GDM1 (cell line): ENCODE measurements at regions not wholly inside any gene's neighbourhood (a gene's known extent, or its start where the extent isn't known, plus 50 kb on each side); places are given as distances from the start of the nearest gene placed in this dataset.

ENCODE experiments used
- DNase-seq: peaks from one replicate; lab custom pipeline; 2025; lab: John Stamatoyannopoulos, UW

DNA sequence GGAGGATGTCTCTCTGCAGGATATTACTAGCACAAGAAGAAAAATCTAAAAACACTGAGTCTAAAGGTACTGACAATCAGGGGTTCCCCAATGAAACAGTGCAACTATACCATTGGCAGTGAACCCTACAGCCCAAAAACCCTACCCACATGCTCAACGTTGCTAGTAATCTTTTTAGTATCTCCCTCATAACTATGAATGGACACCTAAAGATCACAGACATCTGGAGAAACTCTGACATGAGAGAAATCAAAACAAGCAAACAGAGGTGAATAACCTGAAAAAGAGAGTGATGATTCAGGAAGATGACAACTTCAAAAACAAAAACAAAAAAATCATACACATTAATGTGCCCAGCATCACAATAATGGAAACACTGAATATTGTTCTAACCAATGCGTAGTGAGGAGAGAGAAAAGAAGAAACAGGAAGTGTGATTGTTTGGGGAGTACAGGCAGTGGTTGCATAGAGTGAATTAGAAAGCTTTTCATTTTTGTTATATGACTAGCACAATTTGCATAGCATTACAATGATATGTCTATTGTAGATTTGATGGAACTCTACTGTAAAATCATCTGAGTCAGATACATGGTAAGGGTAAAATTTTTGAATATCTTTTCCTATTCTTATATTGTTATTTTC is 78.9 kb upstream of the FMR1 start:
- DNase-seq, result no peak

GRCh38 chrX:147838465-147839131 is 73.1 kb upstream of the FMR1 start:
- DNase-seq, result no peak

DNA sequence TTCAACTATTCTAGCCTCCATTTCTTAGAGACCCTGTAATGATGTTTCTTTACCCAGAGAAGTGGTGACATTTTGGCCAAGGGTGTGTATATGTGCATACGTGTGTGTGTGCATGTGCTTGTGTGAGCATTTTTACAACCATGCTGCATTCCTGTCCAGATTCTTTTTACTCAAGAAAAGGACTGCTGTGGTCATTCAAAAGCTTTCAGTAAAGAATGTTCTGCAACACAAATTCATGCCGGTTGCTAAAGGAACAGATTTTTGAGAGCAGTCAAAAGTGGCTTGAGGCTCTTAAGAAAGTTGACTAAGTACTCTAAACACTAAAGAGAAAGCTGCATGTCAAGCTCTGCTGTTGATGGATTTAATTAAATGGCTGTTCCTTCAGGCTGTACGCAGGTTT is 65.0 kb upstream of the FMR1 start:
- no peak for DNase-seq

DNA sequence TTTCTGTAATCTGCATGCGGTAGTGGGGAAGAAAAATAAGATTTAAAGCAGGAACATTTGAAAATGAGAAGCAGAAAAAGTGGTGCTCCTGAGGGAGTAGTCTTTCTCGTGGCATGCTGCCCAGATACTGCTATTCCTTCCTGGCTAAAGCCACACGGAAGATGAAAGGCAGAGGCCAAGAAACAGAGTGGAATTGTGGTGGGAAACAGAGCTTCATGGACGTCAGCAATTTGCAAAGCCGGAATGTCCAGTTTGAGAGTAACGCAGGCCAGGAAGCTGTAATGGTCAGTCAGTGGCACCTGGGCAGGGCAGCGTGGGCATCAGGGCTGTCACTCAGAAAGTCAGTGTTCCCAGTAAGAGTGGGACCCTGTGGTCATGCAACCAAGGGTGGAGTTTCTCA is 63.7 kb upstream of the FMR1 start:
- no peak for DNase-seq

GRCh38 chrX:147848543-147849443 is 62.9 kb upstream of the FMR1 start:
- no peak for DNase-seq

- no peak for DNase-seq
Measured at GRCh38 chrX:147850875-147851274, 60.8 kb upstream of the FMR1 start.

DNA sequence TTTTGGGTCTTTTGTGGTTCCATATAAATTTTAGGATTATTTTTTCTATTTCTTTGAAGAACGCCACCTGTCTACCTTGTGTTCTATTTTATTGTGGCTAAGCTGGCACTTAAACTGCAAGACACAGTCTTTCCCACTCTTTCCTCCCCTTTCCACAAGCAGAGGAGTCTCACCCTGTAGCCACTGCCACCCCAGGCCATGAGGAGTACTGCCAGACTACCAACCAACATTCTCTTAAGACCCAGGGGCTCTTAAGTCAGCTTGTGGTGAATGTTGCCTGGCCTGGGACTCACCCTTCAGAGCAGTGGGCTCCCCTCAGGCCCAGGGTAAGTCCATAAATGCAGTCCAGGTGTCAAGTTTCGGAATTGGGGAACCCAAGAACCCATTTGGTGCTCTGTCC is 58.0 kb upstream of the FMR1 start:
- DNase-seq, result no peak

DNA sequence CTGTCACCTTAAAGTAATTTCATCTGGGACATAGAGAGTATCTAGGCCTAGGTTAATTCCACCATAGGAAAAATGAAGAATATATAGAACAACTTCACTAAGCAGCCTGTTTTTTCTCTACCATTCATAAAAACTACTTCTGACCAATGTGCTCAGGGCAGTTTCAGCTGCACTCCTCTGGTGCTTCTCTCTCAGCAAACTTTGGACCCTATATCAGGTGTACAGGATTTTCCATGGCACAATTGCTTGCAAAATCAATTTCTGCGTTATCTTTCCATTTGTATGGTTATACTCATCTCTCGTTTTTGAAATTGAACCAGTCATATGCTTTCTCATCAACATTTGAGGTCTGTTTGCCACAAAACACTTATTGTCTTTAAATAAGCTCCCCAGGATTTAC is 52.1 kb upstream of the FMR1 start:
- no peak for DNase-seq
